Right atrium auricular region (tissue), 2 donors: ENCODE measurements at regions not wholly inside any gene's neighbourhood (a gene's known extent, or its start where the extent isn't known, plus 50 kb on each side); places are given as distances from the start of the nearest gene placed in this dataset.
"Not testable (repeated sequence)": the region's sequence is repeated elsewhere in the genome, so short reads cannot be mapped to it uniquely, and the experiment has no call there.

ENCODE experiments used
- DNase-seq: peaks from one replicate; pipeline ENCODE4 v3.0.0-alpha.2; 2019; ENCODE audit warnings: low spot score
- H3K27ac ChIP-seq, 2 donors: fragments of 200-600 bp; sonication (generic); 1 replicate in 1 of 2; 2 replicates in 1 of 2; pipeline ENCODE4 v1.5.1; 2016 to 2019
- H3K27me3 ChIP-seq, 2 donors: fragments of 200-600 bp; sonication (generic); one replicate each; pipeline versions ENCODE4 v1.5.1 to v1.6.0; 2017 to 2019
- H3K36me3 ChIP-seq: fragments of 200-600 bp; sonication (generic); one replicate; pipeline ENCODE4 v1.5.1; 2016
- H3K4me1 ChIP-seq, 2 donors: fragments of 200-600 bp; sonication (generic); one replicate each; pipeline versions ENCODE4 v1.5.1 to v1.6.0; 2017 to 2019
- H3K4me3 ChIP-seq, 2 donors: fragments of 200-600 bp; sonication (generic); 1 replicate in 1 of 2; 2 replicates in 1 of 2; pipeline ENCODE4 v1.5.1; 2017 to 2019; ENCODE audit warnings: mild to moderate bottlenecking in 1 of 2, moderate library complexity in 1 of 2
- H3K9me3 ChIP-seq, 2 donors: fragments of 200-600 bp; sonication (generic); one replicate each; pipeline ENCODE4 v1.5.1; 2019
- CTCF ChIP-seq, 2 donors: fragments of 200-600 bp; sonication (generic); IDR thresholded peaks; one replicate each; pipeline ENCODE4 v1.5.1; 2019; ENCODE audit warnings: antibody characterized with exemption in 2 of 2

- Histone ChIP-seq H3K27me3 (no peaks in the 10 kb centered on the region), H3K9me3 (no peaks in the 10 kb centered on the region), H3K4me3 (no peak overlapping the region), H3K27ac (no peak overlapping the region), H3K4me1 (no peaks in the 10 kb centered on the region), H3K36me3 (no peaks in the 10 kb centered on the region)
- no peak for DNase-seq
- no peak for TF ChIP-seq CTCF (IDR thresholded peaks at IDR 0.05)
These were observed 97.5 kb upstream of the CTSV start for GRCh38 chr9:97136421-97136820.

DNA sequence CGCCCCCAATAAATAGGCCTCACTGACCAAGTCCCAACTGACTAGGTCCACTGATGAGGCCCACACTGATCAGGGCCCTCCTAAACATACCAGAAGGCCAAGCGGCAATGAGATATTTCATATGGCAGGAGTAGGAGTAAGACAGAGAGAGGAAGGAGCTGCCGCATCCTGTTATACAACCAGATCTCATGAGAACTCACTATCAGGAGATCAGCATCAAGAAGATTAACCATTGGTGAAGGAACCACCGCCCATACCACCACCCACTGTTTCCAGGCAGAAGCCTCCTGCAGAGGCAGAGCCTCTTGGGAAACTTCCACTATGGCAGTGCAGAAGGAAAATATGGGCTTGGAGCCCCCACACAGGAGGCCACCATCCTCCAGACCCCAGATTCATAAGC is 95.0 kb upstream of the CTSV start:
- H3K27me3 ChIP-seq, H3K4me1 ChIP-seq, H3K4me3 ChIP-seq, H3K36me3 ChIP-seq, H3K27ac ChIP-seq, DNase-seq, H3K9me3 ChIP-seq: not testable (repeated sequence)

DNA sequence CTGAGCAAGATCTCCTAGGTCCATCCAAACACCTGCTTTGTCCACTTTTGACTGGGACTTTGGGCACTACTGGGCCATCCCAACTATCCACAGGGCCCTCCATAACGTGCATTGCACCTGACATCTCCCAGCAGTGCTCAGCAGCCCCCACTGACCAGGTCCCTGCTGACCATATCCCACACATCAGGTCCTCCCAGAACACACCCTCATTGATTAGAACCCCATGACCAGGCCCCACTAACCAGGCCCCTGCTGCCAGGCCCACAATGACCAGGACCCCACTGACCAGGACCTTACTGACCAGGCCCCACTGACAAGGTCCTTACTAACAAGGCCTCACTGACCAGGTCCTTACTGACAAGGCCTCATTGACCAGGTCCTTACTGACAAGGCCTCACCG is 93.9 kb upstream of the CTSV start:
- H3K36me3 ChIP-seq = no peaks in the 10 kb centered on the region
- H3K27me3 ChIP-seq = no peaks in the 10 kb centered on the region
- H3K4me1 ChIP-seq = no peaks in the 10 kb centered on the region
- no peak for DNase-seq
- no peaks in the 10 kb centered on the region for H3K9me3 ChIP-seq
- no peak overlapping the region for H3K27ac ChIP-seq
- no peak overlapping the region for H3K4me3 ChIP-seq
- no peak for TF ChIP-seq CTCF (IDR thresholded peaks at IDR 0.05)

- H3K27ac ChIP-seq, H3K4me3 ChIP-seq: not testable (repeated sequence)
These were observed 91.9 kb upstream of the CTSV start for GRCh38 chr9:97130864-97131263.

DNA sequence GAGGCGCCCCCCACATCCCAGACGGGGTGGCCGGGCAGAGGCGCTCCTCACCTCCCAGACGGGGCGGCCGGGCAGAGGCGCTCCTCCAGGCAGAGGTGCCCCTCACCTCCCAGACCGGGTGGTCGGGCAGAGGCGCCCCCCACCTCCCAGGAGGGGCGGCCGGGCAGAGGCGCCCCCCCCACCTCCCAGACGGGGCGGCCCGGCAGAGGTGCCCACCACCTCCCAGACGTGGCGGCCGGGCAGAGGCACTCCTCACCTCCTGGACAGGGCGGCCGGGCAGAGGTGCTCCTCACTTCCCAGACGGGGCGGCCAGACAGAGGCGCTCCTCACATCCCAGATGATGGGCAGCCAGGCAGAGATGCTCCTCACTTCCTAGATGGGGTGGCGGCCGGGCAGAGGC is 91.4 kb upstream of the CTSV start:
- H3K27me3 ChIP-seq, DNase-seq, H3K36me3 ChIP-seq, H3K4me1 ChIP-seq, H3K27ac ChIP-seq, H3K4me3 ChIP-seq, H3K9me3 ChIP-seq: not testable (repeated sequence)

More at GRCh38 chr9:97130864-97131263, 91.9 kb upstream of the CTSV start:
- not testable (repeated sequence) for H3K36me3 ChIP-seq, H3K27me3 ChIP-seq, H3K4me1 ChIP-seq, DNase-seq, H3K9me3 ChIP-seq

DNA sequence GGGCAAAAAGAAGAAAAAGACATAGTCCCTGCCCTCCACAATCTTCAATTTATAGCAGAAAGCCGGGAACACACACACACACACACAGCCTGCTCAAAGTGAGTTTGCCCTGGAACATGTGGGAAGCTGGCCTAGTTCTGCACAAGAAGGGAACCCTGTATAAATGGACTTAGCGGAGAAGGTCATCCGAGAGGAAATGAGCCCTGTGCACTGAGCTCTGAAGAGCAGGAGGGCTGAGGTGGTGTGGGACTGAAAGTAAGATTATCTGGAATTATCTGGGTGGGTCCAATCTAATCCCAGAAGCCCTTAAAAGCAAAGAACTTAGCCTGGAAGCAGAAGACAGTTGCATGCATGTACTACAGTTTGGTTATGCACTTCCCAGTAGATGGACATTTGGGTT is 90.0 kb upstream of the CTSV start:
- Histone ChIP-seq H3K9me3 (no peaks in the 10 kb centered on the region), H3K27me3 (no peaks in the 10 kb centered on the region)
- no peak for DNase-seq

DNA sequence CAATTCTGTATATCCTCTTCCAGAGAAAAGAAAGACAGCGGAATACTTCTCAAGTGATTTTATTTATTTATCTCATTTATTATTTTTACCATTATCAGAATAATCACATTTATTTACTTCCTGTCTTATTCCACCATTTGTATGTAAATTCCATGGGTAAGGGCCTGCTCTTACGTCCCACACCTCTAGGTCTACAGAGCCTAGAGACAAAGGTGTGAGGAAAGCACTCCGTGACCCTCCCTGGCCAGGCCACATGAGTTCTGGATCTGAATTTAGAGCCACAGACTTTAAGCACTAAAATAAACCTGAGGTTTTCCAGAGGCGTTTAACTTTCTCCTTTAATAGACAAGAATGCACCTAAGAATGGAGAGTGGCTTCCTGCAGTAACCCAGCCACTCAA is 85.3 kb upstream of the CTSV start:
- no peak overlapping the region for H3K27ac ChIP-seq
- TF ChIP-seq CTCF (IDR thresholded peaks at IDR 0.05) = no peak
- no peaks in the 10 kb centered on the region for H3K4me1 ChIP-seq

More for the DNA sequence above, 90.0 kb upstream of the CTSV start:
- Histone ChIP-seq H3K4me3 (no peak overlapping the region), H3K27ac (no peak overlapping the region), H3K36me3 (no peaks in the 10 kb centered on the region), H3K4me1 (no peaks in the 10 kb centered on the region)
- no peak for TF ChIP-seq CTCF (IDR thresholded peaks at IDR 0.05)

More for the DNA sequence above, 85.3 kb upstream of the CTSV start:
- H3K4me3 ChIP-seq = no peak overlapping the region
- no peaks in the 10 kb centered on the region for H3K27me3 ChIP-seq
- H3K9me3 ChIP-seq = peaks cover 0 to 7% of the 10 kb centered on the region in 2 donors
- no peak for DNase-seq
- H3K36me3 ChIP-seq = no peaks in the 10 kb centered on the region
